HG02642 (cell line): ENCODE measurements at regions not wholly inside any gene's neighbourhood (a gene's known extent, or its start where the extent isn't known, plus 50 kb on each side); places are given as distances from the start of the nearest gene placed in this dataset.

Experiments
- ATAC-seq: cut with Tn5 transposase; IDR thresholded peaks from one replicate; pipeline ENCODE4 v1.9.1; 2021; ENCODE audit warnings: mild to moderate bottlenecking; ENCODE audit not compliant: unreplicated experiment, poor library complexity

DNA sequence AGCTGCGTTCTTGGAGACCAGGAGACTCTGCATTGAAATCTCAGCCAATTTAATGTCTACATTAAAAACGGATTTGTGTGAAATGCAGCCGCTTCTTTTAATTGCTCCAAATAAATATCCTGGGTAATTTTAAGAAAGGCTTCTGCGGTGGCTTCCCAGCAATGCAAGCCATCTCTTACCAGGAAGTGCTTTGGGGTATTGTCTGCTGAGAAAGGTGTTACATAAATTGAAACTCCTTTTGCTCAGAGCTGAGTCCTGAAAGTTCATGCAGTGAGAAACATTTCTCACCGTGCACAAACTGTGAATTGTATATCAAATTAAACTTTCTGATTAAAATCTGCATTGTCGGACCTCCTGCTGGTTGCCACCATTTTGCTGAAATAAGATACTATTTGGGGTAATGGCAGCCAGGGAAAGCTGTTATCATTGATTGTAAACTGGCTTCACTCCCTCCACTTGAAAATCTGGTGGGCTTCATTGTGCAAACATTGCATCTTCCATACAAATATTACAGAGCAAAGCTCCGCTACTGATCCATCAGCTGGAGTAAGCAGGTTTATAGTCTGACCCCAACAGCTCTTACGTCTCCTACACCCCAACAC, 59.5 kb downstream of the ZIC5 start:
- ATAC-seq: no peak

DNA sequence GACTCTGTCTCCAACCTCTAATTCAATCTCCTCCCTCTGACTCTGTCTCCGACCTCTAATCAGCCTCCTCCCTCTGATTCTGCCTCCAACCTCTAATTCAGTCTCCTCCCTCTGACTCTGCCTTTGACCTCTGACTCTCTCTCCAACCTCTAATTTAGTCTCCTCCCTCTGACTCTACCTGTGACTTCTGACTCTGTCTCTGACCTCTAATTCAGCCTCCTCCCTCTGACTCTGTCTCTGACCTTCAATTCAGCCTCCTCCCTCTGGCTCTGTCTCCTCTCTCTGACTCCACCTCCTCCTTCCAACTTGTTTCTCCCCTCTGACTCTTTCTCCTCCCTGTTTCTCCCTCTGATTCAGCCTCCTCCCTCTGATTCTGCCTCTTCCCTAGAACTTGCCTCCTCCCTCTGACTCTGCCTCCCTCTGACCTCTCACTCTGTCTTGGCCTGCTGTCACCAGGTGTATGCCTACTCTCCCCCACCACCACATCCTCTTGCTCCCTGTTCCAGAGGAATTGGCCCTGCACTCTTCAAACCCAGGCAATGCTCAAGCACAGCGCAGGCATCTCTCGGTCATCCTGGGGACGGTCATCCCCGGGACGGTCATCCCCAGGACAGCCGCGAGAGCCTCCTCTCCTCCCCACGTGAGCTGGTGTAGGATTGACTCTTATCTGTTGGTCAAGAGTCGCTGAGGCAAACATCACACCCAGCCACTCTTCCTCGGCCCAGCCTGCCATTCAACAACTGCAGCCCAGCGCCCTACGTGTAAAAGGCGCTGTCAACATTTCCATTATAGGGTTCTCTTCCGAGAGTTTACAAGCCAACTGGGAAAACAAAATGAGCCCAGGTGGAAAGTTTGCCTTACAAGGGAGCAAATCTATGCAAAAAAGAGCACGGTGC, 60.2 kb downstream of the ZIC5 start:
- no peak for ATAC-seq

DNA sequence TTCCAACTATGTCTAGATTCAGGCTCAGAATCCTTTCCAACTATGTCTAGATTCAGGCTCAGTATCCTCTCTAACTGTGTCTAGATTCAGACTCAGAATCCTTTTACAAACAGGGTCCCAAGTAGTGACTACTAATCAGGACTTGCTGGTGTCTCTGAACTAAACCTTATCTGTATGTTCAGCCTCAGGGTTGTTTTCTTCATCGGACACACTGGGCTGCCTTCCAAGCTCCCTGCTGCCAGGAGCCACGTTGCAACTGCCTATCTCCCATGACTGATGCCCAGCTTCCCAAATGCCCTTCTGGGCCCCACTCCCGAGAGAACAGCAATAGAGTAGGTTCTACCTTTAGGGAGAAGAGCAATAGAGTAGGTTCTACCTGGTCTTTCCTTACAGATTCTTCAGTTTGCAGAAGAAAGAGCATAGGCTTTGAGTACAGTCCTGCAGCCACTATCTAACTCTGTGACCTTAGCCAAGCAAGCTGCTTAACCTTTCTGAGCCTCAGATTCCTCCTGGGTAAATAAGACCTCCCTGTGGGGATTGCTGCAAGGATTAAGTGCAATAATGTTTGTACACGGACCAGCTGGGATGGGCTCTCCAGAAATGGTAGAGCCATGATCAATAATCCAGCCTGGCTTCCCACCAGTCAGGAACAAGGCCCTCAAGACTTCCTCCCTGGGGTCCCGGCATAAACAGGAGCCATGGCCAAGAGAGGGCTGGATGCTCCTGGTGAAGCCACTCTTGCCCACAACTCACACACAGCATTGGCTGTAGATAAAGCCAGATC, 61.5 kb downstream of the ZIC5 start:
- no peak for ATAC-seq

DNA sequence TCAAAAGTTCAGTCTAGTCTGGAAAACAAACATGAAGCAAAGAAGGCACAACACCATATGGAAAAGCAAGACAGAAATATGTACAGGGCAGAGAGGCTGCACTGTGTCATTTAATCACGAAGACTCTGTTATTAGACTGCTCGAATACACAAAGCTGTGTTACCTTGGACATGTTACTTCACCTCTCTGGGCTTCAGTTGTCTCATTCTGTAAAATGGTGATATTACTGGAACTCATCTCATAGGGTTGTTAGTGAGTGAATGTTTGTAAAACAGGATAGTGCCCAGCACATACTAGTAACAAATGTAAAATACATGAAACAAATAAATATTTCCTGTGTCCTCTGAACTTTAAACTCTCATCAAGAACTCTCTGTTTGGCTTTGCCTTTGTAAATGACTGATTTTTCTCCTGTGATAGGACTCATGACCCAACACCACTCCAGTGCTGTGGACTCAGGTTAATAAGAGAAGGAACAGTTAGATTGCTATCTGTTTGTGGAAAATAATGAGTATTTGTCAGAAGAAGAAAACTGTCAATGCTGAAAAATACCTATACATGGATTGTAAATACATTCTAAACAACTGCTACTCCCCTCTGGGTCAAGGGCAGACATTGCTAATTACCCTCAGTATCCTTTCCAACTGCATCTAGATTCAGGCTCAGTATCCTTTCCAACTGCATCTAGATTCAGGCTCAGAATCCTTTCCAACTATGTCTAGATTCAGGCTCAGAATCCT, 62.3 kb downstream of the ZIC5 start:
- no peak for ATAC-seq

- ATAC-seq: no peak
Observed at GRCh38 chr13:99908140-99908803, 63.3 kb downstream of the ZIC5 start.

GRCh38 chr13:99907627-99908026, 63.9 kb downstream of the ZIC5 start:
- ATAC-seq: no peak

DNA sequence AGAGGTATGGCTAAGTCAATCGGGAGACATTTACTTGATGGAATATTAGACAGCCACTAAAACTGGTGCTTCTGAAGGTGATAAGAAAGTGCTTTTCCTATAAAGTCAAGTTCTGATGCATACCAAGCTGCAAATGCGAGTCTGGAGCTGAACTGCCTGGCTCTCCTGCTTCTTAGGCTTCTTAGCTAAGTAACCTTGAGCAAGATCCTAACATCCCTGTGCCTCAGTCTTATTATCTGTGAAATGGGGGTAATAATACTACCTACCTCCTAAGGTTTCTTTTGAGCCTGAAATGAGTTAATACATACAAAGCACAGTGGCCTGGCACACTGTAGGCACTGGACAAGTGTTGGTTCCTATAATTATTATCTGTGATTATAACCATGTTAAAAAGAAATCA, 64.5 kb downstream of the ZIC5 start:
- no peak for ATAC-seq

DNA sequence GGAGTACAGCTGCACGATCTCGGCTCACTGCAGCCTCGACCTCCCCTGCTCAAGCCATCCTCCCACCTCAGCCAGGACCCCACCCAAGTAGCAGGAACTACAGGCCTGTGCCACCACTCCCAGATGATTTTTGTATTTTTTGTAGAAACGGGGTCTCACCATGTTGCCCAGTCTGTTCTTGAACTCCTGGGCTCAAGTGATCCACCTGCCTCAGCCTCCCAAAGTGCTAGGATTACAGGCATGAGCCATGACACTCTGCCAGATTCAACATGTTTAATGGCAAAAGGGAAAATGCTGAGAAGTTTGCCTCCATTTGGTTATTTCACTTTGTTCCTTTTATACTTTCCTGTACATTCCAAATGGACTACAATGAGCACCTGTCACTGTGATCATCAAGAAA, 65.8 kb downstream of the ZIC5 start:
- no peak for ATAC-seq

GRCh38 chr13:99905224-99905623, 66.3 kb downstream of the ZIC5 start:
- no peak for ATAC-seq

- no peak for ATAC-seq
Observed at GRCh38 chr13:99903140-99903539, 68.4 kb downstream of the ZIC5 start.

GRCh38 chr13:99902657-99903056, 68.9 kb downstream of the ZIC5 start:
- ATAC-seq: no peak

GRCh38 chr13:99900960-99901359, 70.6 kb downstream of the ZIC5 start:
- ATAC-seq: no peak

GRCh38 chr13:99898421-99898820, 73.1 kb downstream of the ZIC5 start:
- ATAC-seq: no peak

GRCh38 chr13:99897076-99897440, 74.5 kb downstream of the ZIC5 start:
- ATAC-seq: no peak

- ATAC-seq: no peak
Observed at GRCh38 chr13:99896369-99897075, 75.0 kb downstream of the ZIC5 start.

- ATAC-seq: no peak
Observed at GRCh38 chr13:99895444-99896368, 75.9 kb downstream of the ZIC5 start.

GRCh38 chr13:99894840-99895443, 76.6 kb downstream of the ZIC5 start:
- ATAC-seq: no peak
